GM19463 (cell line): ENCODE measurements at regions not wholly inside any gene's neighbourhood (a gene's known extent, or its start where the extent isn't known, plus 50 kb on each side); places are given as distances from the start of the nearest gene placed in this dataset.

Source experiments
- ATAC-seq: cut with Tn5 transposase; IDR thresholded peaks from one replicate; pipeline ENCODE4 v1.9.1; 2021; ENCODE audit warnings: mild to moderate bottlenecking, moderate library complexity; ENCODE audit not compliant: unreplicated experiment

- ATAC-seq, result no peak
These were observed 1044.2 kb upstream of the SORCS1 start for GRCh38 chr10:108208732-108209131.

- no peak for ATAC-seq
These were observed 1043.5 kb upstream of the SORCS1 start for GRCh38 chr10:108208038-108208437.

- ATAC-seq, result peak; percentile 88
These were observed 1040.2 kb upstream of the SORCS1 start for GRCh38 chr10:108204528-108205305.

- peak; percentile 13 for ATAC-seq
These were observed 1039.5 kb upstream of the SORCS1 start for GRCh38 chr10:108203905-108204527.

GRCh38 chr10:108187408-108188012 is 1023.0 kb upstream of the SORCS1 start:
- no peak for ATAC-seq

- no peak for ATAC-seq
These were observed 1019.6 kb upstream of the SORCS1 start for GRCh38 chr10:108184114-108184513.

- ATAC-seq, result no peak
These were observed 1016.4 kb upstream of the SORCS1 start for GRCh38 chr10:108180878-108181277.

- ATAC-seq, result no peak
These were observed 1005.3 kb upstream of the SORCS1 start for GRCh38 chr10:108169846-108170245.

GRCh38 chr10:108167766-108168165 is 1003.3 kb upstream of the SORCS1 start:
- no peak for ATAC-seq

- ATAC-seq, result no peak
These were observed 1001.9 kb upstream of the SORCS1 start for GRCh38 chr10:108166401-108166800.

- ATAC-seq, result no peak
These were observed 982.8 kb upstream of the SORCS1 start for GRCh38 chr10:108147346-108147745.

- ATAC-seq, result no peak
These were observed 976.6 kb upstream of the SORCS1 start for GRCh38 chr10:108141064-108141463.

GRCh38 chr10:108132303-108132702 is 967.8 kb upstream of the SORCS1 start:
- no peak for ATAC-seq

- ATAC-seq, result no peak
These were observed 966.1 kb upstream of the SORCS1 start for GRCh38 chr10:108130575-108130974.

GRCh38 chr10:108112218-108112617 is 947.7 kb upstream of the SORCS1 start:
- ATAC-seq, result no peak

GRCh38 chr10:108104551-108105156 is 940.1 kb upstream of the SORCS1 start:
- ATAC-seq, result no peak

GRCh38 chr10:108097258-108097657 is 932.8 kb upstream of the SORCS1 start:
- no peak for ATAC-seq

- no peak for ATAC-seq
These were observed 931.7 kb upstream of the SORCS1 start for GRCh38 chr10:108095932-108096925.

GRCh38 chr10:108090476-108091215 is 926.1 kb upstream of the SORCS1 start:
- ATAC-seq, result no peak

GRCh38 chr10:108086502-108086901 is 922.0 kb upstream of the SORCS1 start:
- ATAC-seq, result no peak
